ENCODE measurements at regions not wholly inside any gene's neighbourhood (a gene's known extent, or its start where the extent isn't known, plus 50 kb on each side); places are given as distances from the start of the nearest gene placed in this dataset.
A peak's percentile ranks its signal among the peaks of the same experiment; 100 is the strongest.
"Not testable (repeated sequence)": the region's sequence is repeated elsewhere in the genome, so short reads cannot be mapped to it uniquely, and the experiment has no call there.

- DNase-seq = no peak
Observed at GRCh38 chr5:2001300-2001699, 118.6 kb upstream of the IRX4 start.

- no peak for DNase-seq
Observed at GRCh38 chr5:2000591-2000990, 117.9 kb upstream of the IRX4 start.

- DNase-seq = no peak
Observed at GRCh38 chr5:1999794-2000193, 117.1 kb upstream of the IRX4 start.

GRCh38 chr5:1998716-1999317, 116.1 kb upstream of the IRX4 start:
- DNase-seq = no peak

GRCh38 chr5:1998348-1998669, 115.6 kb upstream of the IRX4 start:
- DNase-seq = no peak

GRCh38 chr5:1997640-1998347, 115.1 kb upstream of the IRX4 start:
- no peak for DNase-seq

- no peak for DNase-seq
Observed at GRCh38 chr5:1995491-1995890, 112.8 kb upstream of the IRX4 start.

- DNase-seq = no peak
Observed at GRCh38 chr5:1987471-1987870, 104.7 kb upstream of the IRX4 start.

- DNase-seq = no peak
Observed at GRCh38 chr5:1985781-1986180, 103.1 kb upstream of the IRX4 start.

GRCh38 chr5:1983919-1984695, 101.4 kb upstream of the IRX4 start:
- no peak for DNase-seq

GRCh38 chr5:1983401-1983800, 100.7 kb upstream of the IRX4 start:
- DNase-seq = no peak

GRCh38 chr5:1982561-1982960, 99.8 kb upstream of the IRX4 start:
- not testable (repeated sequence) for DNase-seq

- DNase-seq = no peak
Observed at GRCh38 chr5:1975898-1976765, 93.4 kb upstream of the IRX4 start.

GRCh38 chr5:1975406-1975715, 92.6 kb upstream of the IRX4 start:
- DNase-seq = no peak

- DNase-seq = no peak
Observed at GRCh38 chr5:1974501-1975405, 92.0 kb upstream of the IRX4 start.

- no peak for DNase-seq
Observed at GRCh38 chr5:1974081-1974480, 91.4 kb upstream of the IRX4 start.

- DNase-seq = no peak
Observed at GRCh38 chr5:1973391-1974013, 90.8 kb upstream of the IRX4 start.

GRCh38 chr5:1971944-1972343, 89.2 kb upstream of the IRX4 start:
- no peak for DNase-seq

- no peak for DNase-seq
Observed at GRCh38 chr5:1967736-1968135, 85.0 kb upstream of the IRX4 start.

GRCh38 chr5:1966461-1966860, 83.7 kb upstream of the IRX4 start:
- no peak for DNase-seq

GRCh38 chr5:1965925-1966324, 83.2 kb upstream of the IRX4 start:
- peak; percentile 23 for DNase-seq

Data from hindlimb muscle (tissue), 1 donor.